Left lung (tissue), 4 donors: ENCODE measurements at regions not wholly inside any gene's neighbourhood (a gene's known extent, or its start where the extent isn't known, plus 50 kb on each side); places are given as distances from the start of the nearest gene placed in this dataset.

Experiments
- ATAC-seq: fragments of 200-7000 bp; cut with Tn5 transposase; one replicate; pipeline ENCODE4 v1.9.1; 2020; ENCODE audit warnings: moderate library complexity
- DNase-seq, 4 donors: peaks; one replicate each; pipeline ENCODE4 v3.0.0-alpha.2; 2013 to 2020
- H3K27ac ChIP-seq, 2 donors: fragments of 200-600 bp; sonication (generic) in 1 of 2; one replicate each; pipeline versions ENCODE4 v1.5.0 to v1.8.0; 2020 to 2021
- H3K27me3 ChIP-seq, 2 donors: fragments of 200-600 bp; sonication (generic) in 1 of 2; one replicate each; pipeline versions ENCODE4 v1.5.0 to v1.8.0; 2020 to 2021
- H3K36me3 ChIP-seq, 2 donors: fragments of 200-600 bp; sonication (generic) in 1 of 2; one replicate each; pipeline versions ENCODE4 v1.5.0 to v1.8.0; 2020 to 2021
- H3K4me1 ChIP-seq, 2 donors: fragments of 200-600 bp; one replicate each; pipeline ENCODE4 v1.8.0; 2021
- H3K4me3 ChIP-seq, 2 donors: fragments of 200-600 bp; sonication (generic) in 1 of 2; one replicate each; pipeline versions ENCODE4 v1.5.0 to v1.8.0; 2020 to 2021; ENCODE audit warnings: mild to moderate bottlenecking in 1 of 2
- H3K9me3 ChIP-seq, 2 donors: fragments of 200-600 bp; sonication (generic) in 1 of 2; one replicate each; pipeline versions ENCODE4 v1.5.0 to v1.8.0; 2020 to 2021
- CTCF ChIP-seq, 2 donors: fragments of 200-600 bp; sonication (generic) in 1 of 2; IDR thresholded peaks; one replicate each; pipeline versions ENCODE4 v1.5.0 to v1.8.0; 2021; ENCODE audit warnings: antibody characterized with exemption in 2 of 2
- intact Hi-C, 2 donors: fragments of 100-400 bp; cut with DNase I; formaldehyde crosslinking; loops; one replicate each; pipeline versions ENCODE4 v1.11.2 to v1.14.2; 2022
- donor health status: DM: no; HTN: yes; CAD: no.
- donor health status: DM: no; HTN: no; CAD: no.

- Histone ChIP-seq H3K4me3 (no peak overlapping the region), H3K27me3 (no peaks in the 10 kb centered on the region), H3K36me3 (no peaks in the 10 kb centered on the region), H3K4me1 (peaks cover 3 to 8% of the 10 kb centered on the region in 2 donors), H3K27ac (no peak overlapping the region), H3K9me3 (no peaks in the 10 kb centered on the region)
- intact Hi-C loops = no loop called here
- ATAC-seq (no peak), DNase-seq (no peak)
- no peak for TF ChIP-seq CTCF (IDR thresholded peaks at IDR 0.05)
These were observed 291.5 kb downstream of the MN1 start for GRCh38 chr22:27510024-27510423.

GRCh38 chr22:27512283-27512761 lies 289.2 kb downstream of the MN1 start:
- Histone ChIP-seq H3K4me1 (peaks cover 0 to 8% of the 10 kb centered on the region in 2 donors), H3K27me3 (no peaks in the 10 kb centered on the region), H3K4me3 (no peak overlapping the region), H3K27ac (peak overlapping the region in 1 of 2 donors; percentile 8), H3K9me3 (no peaks in the 10 kb centered on the region), H3K36me3 (no peaks in the 10 kb centered on the region)
- no peak for TF ChIP-seq CTCF (IDR thresholded peaks at IDR 0.05)
- intact Hi-C loops = no loop called here
- DNase-seq (peak in 3 of 4 donors; percentile 42 to 75 (median 65)), ATAC-seq (peak; percentile 94)

GRCh38 chr22:27513021-27513420 lies 288.5 kb downstream of the MN1 start:
- Histone ChIP-seq H3K27ac (no peak overlapping the region), H3K9me3 (no peaks in the 10 kb centered on the region), H3K36me3 (no peaks in the 10 kb centered on the region), H3K27me3 (no peaks in the 10 kb centered on the region), H3K4me1 (peaks cover 0 to 8% of the 10 kb centered on the region in 2 donors), H3K4me3 (no peak overlapping the region)
- intact Hi-C loops = no loop called here
- TF ChIP-seq CTCF (IDR thresholded peaks at IDR 0.05) = no peak
- ATAC-seq = no peak
- DNase-seq = no peak

- no peaks in the 10 kb centered on the region for H3K36me3 ChIP-seq
- intact Hi-C loops = no loop called here
- ATAC-seq (no peak), DNase-seq (no peak)
- H3K9me3 ChIP-seq = no peaks in the 10 kb centered on the region
- H3K27me3 ChIP-seq = no peaks in the 10 kb centered on the region
- TF ChIP-seq CTCF (IDR thresholded peaks at IDR 0.05) = no peak
- H3K27ac ChIP-seq = peak overlapping the region in 1 of 2 donors; percentile 2
- H3K4me3 ChIP-seq = no peak overlapping the region
- peaks cover 0 to 8% of the 10 kb centered on the region in 2 donors for H3K4me1 ChIP-seq
These were observed 286.7 kb downstream of the MN1 start for GRCh38 chr22:27514601-27515523.

GRCh38 chr22:27517361-27518155 lies 284.0 kb downstream of the MN1 start:
- intact Hi-C loops = no loop called here
- TF ChIP-seq CTCF (IDR thresholded peaks at IDR 0.05) = no peak
- H3K36me3 ChIP-seq = no peaks in the 10 kb centered on the region
- no peak for ATAC-seq
- peaks cover 0 to under 1% of the 10 kb centered on the region in 2 donors for H3K4me1 ChIP-seq
- H3K27me3 ChIP-seq = no peaks in the 10 kb centered on the region
- H3K9me3 ChIP-seq = no peaks in the 10 kb centered on the region
- H3K4me3 ChIP-seq = no peak overlapping the region
- no peak for DNase-seq
- H3K27ac ChIP-seq = no peak overlapping the region
